HepG2 (cell line): ENCODE measurements at regions not wholly inside any gene's neighbourhood (a gene's known extent, or its start where the extent isn't known, plus 50 kb on each side); places are given as distances from the start of the nearest gene placed in this dataset.

Source experiments
- ATF1 ChIP-seq: IDR thresholded peaks from 2 replicates; pipeline ENCODE4 v1.6.1; 2016; ENCODE audit warnings: mild to moderate bottlenecking, control low read depth
- ATF6 ChIP-seq: sonication (generic); formaldehyde crosslinking; conservative IDR thresholded peaks from 2 replicates; pipeline ENCODE4 v1.4.0; 2020; ENCODE audit warnings: missing genetic modification reagents
- CENPX ChIP-seq: sonication (generic); formaldehyde crosslinking; IDR thresholded peaks from 2 replicates; pipeline ENCODE4 v1.9.0; 2021; ENCODE audit warnings: mild to moderate bottlenecking, missing genetic modification reagents, moderate library complexity
- CTCF ChIP-seq: sonication (generic); formaldehyde crosslinking; IDR thresholded peaks from 2 replicates; pipeline ENCODE4 v1.5.0; 2020; ENCODE audit warnings: mild to moderate bottlenecking, missing genetic modification reagents, moderate library complexity
- FOXO4 ChIP-seq: sonication (generic); formaldehyde crosslinking; conservative IDR thresholded peaks from 2 replicates; pipeline ENCODE4 v1.8.1; 2023; ENCODE audit warnings: missing genetic modification reagents
- MED13 ChIP-seq: sonication (generic); formaldehyde crosslinking; IDR thresholded peaks from 2 replicates; pipeline ENCODE4 v1.5.0; 2020; ENCODE audit warnings: missing genetic modification reagents
- REST ChIP-seq, 2 experiments: IDR thresholded peaks; 2 replicates each; pipeline ENCODE4 v1.6.1; 2011 to 2012; ENCODE audit warnings: low read length in 2 of 2, borderline replicate concordance in 1 of 2, low read depth in 1 of 2, mild to moderate bottlenecking in 1 of 2, moderate library complexity in 1 of 2
- RNF219 ChIP-seq: sonication (generic); formaldehyde crosslinking; IDR thresholded peaks from 2 replicates; pipeline ENCODE4 v1.5.0; 2020; ENCODE audit warnings: mild to moderate bottlenecking, missing genetic modification reagents
- RXRA ChIP-seq: sonication (generic); formaldehyde crosslinking; IDR thresholded peaks from 2 replicates; pipeline ENCODE4 v1.5.1; 2020; ENCODE audit warnings: missing genetic modification reagents
- SMC3 ChIP-seq: IDR thresholded peaks from 2 replicates; pipeline ENCODE4 v1.6.1; 2011; ENCODE audit warnings: low read length, improper control_type of control experiment
- SOX13 ChIP-seq, 3 experiments: fragments of 450-650 bp in 1 of 3; sonication (generic) in 1 of 3; formaldehyde crosslinking in 1 of 3; IDR thresholded peaks in 2 of 3; conservative IDR thresholded peaks in 1 of 3; 2 replicates each; pipeline versions ENCODE4 v1.5.0 to v1.6.1; 2016 to 2020; ENCODE audit warnings: antibody characterized with exemption in 1 of 3, mild to moderate bottlenecking in 1 of 3, missing compliant biosample characterization in 1 of 3, missing genetic modification reagents in 1 of 3, moderate library complexity in 1 of 3
- ZNF10 ChIP-seq: sonication (generic); formaldehyde crosslinking; IDR thresholded peaks from 2 replicates; pipeline ENCODE4 v1.4.0; 2020; ENCODE audit warnings: mild to moderate bottlenecking, low read depth, missing genetic modification reagents, borderline replicate concordance
- ZNF124 ChIP-seq: sonication (generic); formaldehyde crosslinking; IDR thresholded peaks from 2 replicates; pipeline ENCODE4 v1.4.0; 2020; ENCODE audit warnings: missing genetic modification reagents

GRCh38 chr11:119473901-119474681 is 51.1 kb upstream of the THY1 start:
- TF ChIP-seq CTCF (CRISPR knock-in tag): no peak
- no peak for TF ChIP-seq SOX13 (IDR thresholded peaks at IDR 0.05)
- TF ChIP-seq SOX13 (CRISPR knock-in tag; conservative IDR thresholded peaks at IDR 0.05 in 1 of 2, IDR thresholded peaks at IDR 0.05 in 1 of 2): no peak
- TF ChIP-seq RXRA (CRISPR knock-in tag): no peak; the same call in 1 of the 2 replicates
- TF ChIP-seq MED13: no peak
- no peak for TF ChIP-seq ATF1 (CRISPR knock-in tag)
- TF ChIP-seq FOXO4 (CRISPR knock-in tag): no peak
- TF ChIP-seq SMC3: no peak
- no peak for TF ChIP-seq ZNF10 (CRISPR knock-in tag)
- TF ChIP-seq RNF219 (CRISPR knock-in tag): no peak
- TF ChIP-seq REST (IDR thresholded peaks at IDR 0.05; ENCODE audit: borderline replicate concordance in 1 of 2, low read depth in 1 of 2, low read length in 2 of 2): no peak
- TF ChIP-seq ATF6: no peak
- no peak for TF ChIP-seq CENPX (CRISPR knock-in tag)
- TF ChIP-seq ZNF124 (CRISPR knock-in tag): no peak
